ENCODE measurements at regions not wholly inside any gene's neighbourhood (a gene's known extent, or its start where the extent isn't known, plus 50 kb on each side); places are given as distances from the start of the nearest gene placed in this dataset.
"Not testable (repeated sequence)": the region's sequence is repeated elsewhere in the genome, so short reads cannot be mapped to it uniquely, and the experiment has no call there.

- DNase-seq (ENCODE audit: insufficient read length, low spot score) (no peak), FAIRE-seq (no peak)
- TF ChIP-seq TAF1 (IDR thresholded peaks at IDR 0.05; ENCODE audit: low read depth, low read length) = no peak
Observed at GRCh38 chr6:4487538-4487937, 288.7 kb upstream of the CDYL start.

GRCh38 chr6:4486568-4487315 lies 289.5 kb upstream of the CDYL start:
- FAIRE-seq (no peak), DNase-seq (ENCODE audit: insufficient read length, low spot score) (no peak)
- TF ChIP-seq POLR2A (IDR thresholded peaks at IDR 0.05; ENCODE audit: low read depth, low read length) = no peak
- TF ChIP-seq SPI1 (IDR thresholded peaks at IDR 0.05; ENCODE audit: low read depth, low read length) = no peak
- TF ChIP-seq PAX5 (IDR thresholded peaks at IDR 0.05; ENCODE audit: insufficient read depth, low read length, severe bottlenecking) = no peak
- no peak for TF ChIP-seq POLR2AphosphoS5 (IDR thresholded peaks at IDR 0.05; ENCODE audit: low read depth, low read length)
- no peak for TF ChIP-seq TAF1 (IDR thresholded peaks at IDR 0.05; ENCODE audit: low read depth, low read length)
- no peak for TF ChIP-seq POU2F2 (IDR thresholded peaks at IDR 0.05; ENCODE audit: low read depth, low read length)

GRCh38 chr6:4485735-4486134 lies 290.5 kb upstream of the CDYL start:
- FAIRE-seq (no peak), DNase-seq (ENCODE audit: insufficient read length, low spot score) (no peak)
- TF ChIP-seq POU2F2 (IDR thresholded peaks at IDR 0.05; ENCODE audit: low read depth, low read length) (no peak), TAF1 (IDR thresholded peaks at IDR 0.05; ENCODE audit: low read depth, low read length) (no peak), PAX5 (IDR thresholded peaks at IDR 0.05; ENCODE audit: insufficient read depth, low read length, severe bottlenecking) (no peak), POLR2AphosphoS5 (IDR thresholded peaks at IDR 0.05; ENCODE audit: low read depth, low read length) (no peak)

- no peak for FAIRE-seq
Observed at GRCh38 chr6:4482461-4482860, 293.7 kb upstream of the CDYL start.

GRCh38 chr6:4480788-4481735 lies 295.1 kb upstream of the CDYL start:
- DNase-seq (ENCODE audit: insufficient read length, low spot score) = no peak
- no peak for TF ChIP-seq TAF1 (IDR thresholded peaks at IDR 0.05; ENCODE audit: low read depth, low read length)
- no peak for TF ChIP-seq PAX5 (IDR thresholded peaks at IDR 0.05; ENCODE audit: insufficient read depth, low read length, severe bottlenecking)
- no peak for TF ChIP-seq POLR2A (IDR thresholded peaks at IDR 0.05; ENCODE audit: low read depth, low read length)
- TF ChIP-seq POU2F2 (IDR thresholded peaks at IDR 0.05; ENCODE audit: low read depth, low read length) = no peak
- no peak for TF ChIP-seq POLR2AphosphoS5 (IDR thresholded peaks at IDR 0.05; ENCODE audit: low read depth, low read length)
- TF ChIP-seq SPI1 (IDR thresholded peaks at IDR 0.05; ENCODE audit: low read depth, low read length) = no peak
- FAIRE-seq = no peak

More at GRCh38 chr6:4482461-4482860, 293.7 kb upstream of the CDYL start:
- TF ChIP-seq POLR2AphosphoS5 (IDR thresholded peaks at IDR 0.05; ENCODE audit: low read depth, low read length) (no peak), SPI1 (IDR thresholded peaks at IDR 0.05; ENCODE audit: low read depth, low read length) (no peak)
- DNase-seq (ENCODE audit: insufficient read length, low spot score) = no peak

GRCh38 chr6:4478098-4478497 lies 298.1 kb upstream of the CDYL start:
- FAIRE-seq (no peak), DNase-seq (ENCODE audit: insufficient read length, low spot score) (no peak)
- TF ChIP-seq SPI1 (IDR thresholded peaks at IDR 0.05; ENCODE audit: low read depth, low read length) (no peak), POU2F2 (IDR thresholded peaks at IDR 0.05; ENCODE audit: low read depth, low read length) (no peak), TAF1 (IDR thresholded peaks at IDR 0.05; ENCODE audit: low read depth, low read length) (no peak), POLR2A (IDR thresholded peaks at IDR 0.05; ENCODE audit: low read depth, low read length) (no peak), PAX5 (IDR thresholded peaks at IDR 0.05; ENCODE audit: insufficient read depth, low read length, severe bottlenecking) (no peak), POLR2AphosphoS5 (IDR thresholded peaks at IDR 0.05; ENCODE audit: low read depth, low read length) (no peak)

GRCh38 chr6:4474810-4475209 lies 301.4 kb upstream of the CDYL start:
- no peak for TF ChIP-seq PAX5 (IDR thresholded peaks at IDR 0.05; ENCODE audit: insufficient read depth, low read length, severe bottlenecking)
- no peak for TF ChIP-seq POU2F2 (IDR thresholded peaks at IDR 0.05; ENCODE audit: low read depth, low read length)
- no peak for TF ChIP-seq TAF1 (IDR thresholded peaks at IDR 0.05; ENCODE audit: low read depth, low read length)
- TF ChIP-seq POLR2A (IDR thresholded peaks at IDR 0.05; ENCODE audit: low read depth, low read length) = no peak
- TF ChIP-seq POLR2AphosphoS5 (IDR thresholded peaks at IDR 0.05; ENCODE audit: low read depth, low read length) = no peak
- no peak for TF ChIP-seq SPI1 (IDR thresholded peaks at IDR 0.05; ENCODE audit: low read depth, low read length)
- DNase-seq (ENCODE audit: insufficient read length, low spot score) = no peak

GRCh38 chr6:4472969-4473642 lies 303.1 kb upstream of the CDYL start:
- no peak for FAIRE-seq
- TF ChIP-seq POLR2A (IDR thresholded peaks at IDR 0.05; ENCODE audit: low read depth, low read length) = no peak
- no peak for TF ChIP-seq SPI1 (IDR thresholded peaks at IDR 0.05; ENCODE audit: low read depth, low read length)
- TF ChIP-seq TAF1 (IDR thresholded peaks at IDR 0.05; ENCODE audit: low read depth, low read length) = no peak
- TF ChIP-seq POU2F2 (IDR thresholded peaks at IDR 0.05; ENCODE audit: low read depth, low read length) = no peak
- no peak for TF ChIP-seq PAX5 (IDR thresholded peaks at IDR 0.05; ENCODE audit: insufficient read depth, low read length, severe bottlenecking)
- no peak for TF ChIP-seq POLR2AphosphoS5 (IDR thresholded peaks at IDR 0.05; ENCODE audit: low read depth, low read length)
- no peak for DNase-seq (ENCODE audit: insufficient read length, low spot score)

More at GRCh38 chr6:4474810-4475209, 301.4 kb upstream of the CDYL start:
- no peak for FAIRE-seq

- FAIRE-seq (no peak), DNase-seq (ENCODE audit: insufficient read length, low spot score) (no peak)
- no peak for TF ChIP-seq POLR2AphosphoS5 (IDR thresholded peaks at IDR 0.05; ENCODE audit: low read depth, low read length)
- no peak for TF ChIP-seq PAX5 (IDR thresholded peaks at IDR 0.05; ENCODE audit: insufficient read depth, low read length, severe bottlenecking)
- TF ChIP-seq POLR2A (IDR thresholded peaks at IDR 0.05; ENCODE audit: low read depth, low read length) = no peak
- TF ChIP-seq TAF1 (IDR thresholded peaks at IDR 0.05; ENCODE audit: low read depth, low read length) = no peak
- no peak for TF ChIP-seq POU2F2 (IDR thresholded peaks at IDR 0.05; ENCODE audit: low read depth, low read length)
- TF ChIP-seq SPI1 (IDR thresholded peaks at IDR 0.05; ENCODE audit: low read depth, low read length) = no peak
Observed at GRCh38 chr6:4472222-4472621, 304.0 kb upstream of the CDYL start.

- DNase-seq (ENCODE audit: insufficient read length, low spot score) = not testable (repeated sequence)
Observed at GRCh38 chr6:4471515-4471914, 304.7 kb upstream of the CDYL start.

More at GRCh38 chr6:4471515-4471914, 304.7 kb upstream of the CDYL start:
- not testable (repeated sequence) for FAIRE-seq

Data from GM12891 (cell line).